NCI-H1694 (cell line): ENCODE measurements at regions not wholly inside any gene's neighbourhood (a gene's known extent, or its start where the extent isn't known, plus 50 kb on each side); places are given as distances from the start of the nearest gene placed in this dataset.
"Not testable (repeated sequence)": the region's sequence is repeated elsewhere in the genome, so short reads cannot be mapped to it uniquely, and the experiment has no call there.

Experiments used
- DNase-seq: peaks from one replicate; lab custom pipeline; 2025; lab: John Stamatoyannopoulos, UW

DNA sequence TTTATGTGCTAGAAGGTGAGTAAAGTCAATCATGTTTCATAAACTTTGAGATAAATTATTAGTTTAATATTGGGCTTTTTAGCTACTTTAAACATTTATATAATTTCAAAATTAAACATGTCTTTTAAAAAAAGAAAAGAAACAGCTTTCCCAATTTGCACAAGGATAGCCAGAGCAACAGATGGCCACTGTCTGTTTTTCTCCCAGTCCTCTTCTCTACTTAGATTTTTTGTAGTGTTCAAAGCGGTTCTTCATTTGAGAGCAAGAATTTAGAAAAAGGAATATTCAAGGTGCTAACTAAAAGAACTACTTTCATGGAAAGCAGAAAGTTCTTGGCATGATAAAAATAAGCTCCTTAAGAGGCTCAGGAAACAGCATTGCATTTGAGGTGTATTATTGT lies 128.3 kb upstream of the MIR17HG start:
- DNase-seq = no peak

DNA sequence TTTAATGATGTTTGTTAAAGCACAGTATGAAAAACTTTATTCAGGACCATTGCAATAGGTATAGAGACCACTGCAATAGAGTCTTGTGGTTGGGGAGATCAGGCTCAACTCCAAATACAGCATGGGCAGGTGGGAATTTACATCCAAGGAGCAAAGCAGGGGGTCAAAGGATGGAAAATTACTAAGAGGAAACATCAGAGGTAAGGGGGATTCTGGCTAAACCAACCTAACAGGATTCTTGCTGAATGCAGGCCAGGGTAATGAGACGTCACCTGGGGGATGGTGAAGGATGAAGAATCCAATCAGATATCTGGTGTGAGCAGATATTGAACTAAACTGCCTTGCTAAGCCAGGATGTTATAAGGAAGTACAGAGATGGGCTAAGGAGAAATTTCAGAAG lies 126.6 kb upstream of the MIR17HG start:
- DNase-seq = no peak

DNA sequence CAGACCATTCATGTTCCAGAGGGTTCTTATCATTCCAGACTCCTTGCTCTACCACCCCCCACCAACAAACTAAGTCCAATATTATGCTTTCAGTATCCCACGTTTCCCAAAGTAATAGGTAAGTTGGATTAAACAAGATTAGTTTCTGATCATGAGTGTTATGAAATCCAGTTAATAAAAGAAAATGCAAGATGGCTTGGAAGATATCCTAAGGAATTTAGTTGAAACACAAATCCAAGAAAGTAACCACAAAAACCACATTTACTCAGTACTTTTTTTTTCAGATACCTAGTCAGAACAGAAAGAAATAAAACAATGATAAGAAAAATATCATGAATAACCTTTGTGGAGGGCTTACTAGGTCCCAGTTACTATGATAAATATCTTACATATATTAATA lies 119.4 kb upstream of the MIR17HG start:
- DNase-seq = no peak

DNA sequence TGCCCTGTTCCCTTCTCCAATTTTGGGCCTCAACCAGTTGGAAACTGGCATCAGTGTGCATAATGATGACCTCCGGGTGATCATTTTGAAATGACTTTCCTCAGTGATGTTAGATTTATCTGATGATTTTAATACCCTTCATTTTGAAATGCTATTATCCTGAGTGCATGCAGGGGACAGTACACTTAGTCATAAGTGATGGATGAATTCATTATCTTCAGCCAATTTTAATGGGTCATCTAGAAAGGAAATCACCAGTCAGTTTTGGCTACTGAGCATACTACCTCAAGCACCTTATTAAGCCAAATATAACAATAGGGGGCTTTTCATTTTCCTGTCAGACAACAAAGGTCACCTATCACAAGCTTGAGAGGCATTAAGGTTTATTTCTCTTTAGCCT lies 118.5 kb upstream of the MIR17HG start:
- no peak for DNase-seq

DNA sequence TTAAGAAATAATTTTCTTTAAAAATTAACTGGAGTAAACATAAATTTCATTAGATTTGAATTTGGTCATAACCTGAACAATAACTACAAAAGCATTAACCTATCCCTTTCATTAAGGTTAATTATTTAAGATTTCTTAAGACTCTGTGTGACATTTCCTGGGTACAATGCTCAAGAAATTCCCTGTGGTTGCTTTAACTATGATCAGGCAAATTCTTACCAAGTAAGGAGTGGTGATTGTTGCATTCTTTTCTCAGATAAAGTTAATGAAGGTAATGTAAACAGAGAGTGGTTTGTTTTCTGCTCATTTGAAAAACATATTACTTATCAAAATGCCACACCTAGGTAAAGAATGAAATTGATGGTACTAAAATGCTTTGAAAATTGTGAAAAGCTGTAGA lies 114.8 kb upstream of the MIR17HG start:
- DNase-seq = no peak

DNA sequence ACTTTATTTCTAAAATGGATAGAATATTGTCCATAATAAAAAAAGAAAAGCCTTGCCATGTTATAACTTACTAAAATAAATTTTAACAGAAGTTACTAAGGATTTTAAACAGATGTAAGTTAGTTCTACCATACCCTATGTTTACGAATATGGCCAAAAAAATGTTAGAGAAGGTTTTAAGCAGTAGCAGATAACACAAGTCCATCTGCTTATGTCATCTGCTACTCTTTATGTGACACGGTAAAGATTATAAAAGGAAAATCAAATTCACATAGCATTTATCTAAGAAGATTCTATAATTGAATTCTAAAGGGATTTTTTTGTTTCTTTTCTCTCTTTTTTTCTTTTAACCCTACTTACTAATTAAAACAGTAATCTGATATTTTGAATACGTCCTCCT lies 114.2 kb upstream of the MIR17HG start:
- DNase-seq = no peak

DNA sequence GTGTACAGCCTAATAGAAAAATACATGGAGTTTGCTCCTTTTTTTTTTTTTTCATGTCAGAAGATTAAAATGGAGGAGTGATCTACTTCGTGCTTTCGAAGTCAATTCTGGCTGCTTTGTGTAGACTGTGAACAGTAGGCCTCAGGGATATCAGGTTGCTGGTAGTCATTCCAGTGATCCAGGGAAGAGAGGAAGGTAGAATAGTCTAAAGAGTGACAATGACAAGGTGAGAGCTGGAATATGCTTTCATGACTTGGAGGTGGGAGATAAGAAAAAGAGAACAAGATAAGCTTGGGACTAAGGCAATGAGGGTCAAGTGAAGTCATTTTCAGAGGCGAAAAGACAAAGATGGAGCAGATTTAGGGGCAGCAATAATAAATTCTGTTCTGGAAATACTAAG lies 111.3 kb upstream of the MIR17HG start:
- DNase-seq = no peak

DNA sequence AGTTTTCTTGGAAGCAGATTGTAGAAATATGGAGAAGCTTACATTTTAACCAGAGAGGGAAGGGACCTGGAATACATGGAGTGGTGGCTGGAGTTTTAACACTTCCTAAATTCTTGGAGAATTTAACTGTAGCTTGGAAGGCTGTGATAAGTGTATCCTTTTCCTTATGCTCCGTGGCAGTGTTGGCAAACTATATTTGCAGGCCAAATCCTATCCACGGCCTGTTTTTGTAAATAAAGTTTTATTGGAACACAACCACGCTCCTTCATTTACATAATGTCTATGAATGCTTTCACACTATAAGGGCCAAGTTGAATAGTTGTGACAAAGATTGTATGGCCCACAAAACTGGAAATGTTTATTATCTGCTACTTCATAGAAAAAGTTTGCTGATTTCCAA lies 110.6 kb upstream of the MIR17HG start:
- DNase-seq = no peak

DNA sequence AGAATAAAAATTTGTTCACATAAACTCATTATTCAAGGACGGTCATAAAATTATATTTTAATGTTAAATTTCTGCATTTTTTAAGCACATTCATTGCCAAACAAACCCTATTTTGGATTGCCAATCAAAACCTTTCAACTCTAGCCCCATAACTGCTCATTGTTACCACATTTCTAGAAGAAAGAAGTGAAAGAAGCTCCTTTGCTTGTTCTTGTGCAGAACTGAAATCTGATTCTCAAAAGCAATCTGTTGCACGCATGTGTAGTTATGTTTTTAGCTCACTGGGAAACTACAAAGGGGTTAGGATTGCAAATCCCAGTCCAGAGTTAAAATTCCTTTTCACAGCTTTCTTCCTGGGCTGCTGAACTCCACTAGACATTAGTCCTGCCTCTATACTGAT lies 109.5 kb upstream of the MIR17HG start:
- DNase-seq = no peak

DNA sequence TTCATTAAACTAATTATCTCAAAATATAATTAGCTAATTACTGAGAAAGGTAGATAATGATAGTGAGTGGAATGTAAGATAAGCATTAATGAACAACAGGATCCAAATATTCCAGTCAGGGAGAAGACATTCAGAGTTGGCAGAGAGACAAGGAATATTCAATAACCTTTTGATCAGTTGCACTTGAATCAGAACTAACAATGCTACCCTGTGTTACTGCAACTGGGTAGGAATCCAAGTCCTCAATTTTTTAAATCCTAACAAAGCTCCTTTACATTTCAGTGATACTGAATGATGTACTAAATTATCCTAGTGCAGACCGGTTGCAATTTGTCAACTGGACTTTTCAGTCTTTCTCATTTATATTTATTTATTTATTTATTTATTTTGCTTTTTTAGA lies 107.1 kb upstream of the MIR17HG start:
- no peak for DNase-seq

DNA sequence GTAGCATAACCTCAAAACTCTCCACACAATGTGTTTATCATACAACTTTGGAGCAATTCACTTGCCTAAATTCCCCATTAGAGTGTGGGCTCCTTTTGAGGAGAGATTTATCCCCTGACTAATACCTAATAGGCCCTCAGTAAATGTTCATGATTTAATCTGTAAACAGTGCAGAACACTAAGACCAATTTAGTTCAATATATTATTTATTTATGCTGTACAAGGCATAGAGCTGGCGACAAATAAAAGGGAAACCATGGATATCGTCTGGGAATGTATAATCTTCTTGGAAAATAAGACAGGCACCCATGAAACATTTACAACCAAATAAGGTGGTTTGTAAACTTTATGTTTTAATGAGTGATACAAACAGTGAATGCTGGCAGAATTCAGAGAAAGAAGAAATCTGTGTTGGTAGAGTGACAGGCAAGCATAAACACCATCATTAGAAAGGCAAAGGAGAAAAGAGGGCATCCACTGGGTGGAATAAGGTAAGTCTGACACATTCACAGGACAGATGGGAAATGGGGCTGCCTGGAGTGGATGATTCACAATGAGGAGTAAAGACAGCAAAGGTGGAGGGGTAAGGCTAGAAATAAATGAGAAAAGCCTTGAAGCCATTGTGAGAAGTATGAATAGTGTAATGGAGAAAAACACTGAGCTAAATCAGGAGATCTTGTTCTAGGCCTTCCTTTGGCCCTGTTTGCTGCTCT lies 106.1 kb upstream of the MIR17HG start:
- DNase-seq = no peak

DNA sequence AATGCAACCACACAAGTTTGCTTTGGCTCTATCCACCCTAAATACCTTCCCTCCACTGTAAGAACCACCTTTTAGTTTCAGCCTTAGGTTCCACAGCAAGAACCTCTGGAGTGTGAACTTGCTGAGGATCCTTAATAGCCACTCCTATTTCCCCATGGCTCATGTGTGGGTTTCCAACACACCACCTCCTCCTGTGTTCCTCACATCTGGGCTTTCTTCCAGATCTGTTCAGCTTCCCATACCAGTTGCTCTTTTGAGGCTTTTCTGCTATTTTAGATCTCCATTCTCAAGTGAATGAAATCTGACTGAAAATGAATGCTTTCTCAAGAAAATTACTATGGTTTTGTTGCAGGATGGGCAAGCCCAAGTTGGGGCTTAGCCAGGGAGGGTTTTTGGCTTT lies 104.8 kb upstream of the MIR17HG start:
- no peak for DNase-seq

DNA sequence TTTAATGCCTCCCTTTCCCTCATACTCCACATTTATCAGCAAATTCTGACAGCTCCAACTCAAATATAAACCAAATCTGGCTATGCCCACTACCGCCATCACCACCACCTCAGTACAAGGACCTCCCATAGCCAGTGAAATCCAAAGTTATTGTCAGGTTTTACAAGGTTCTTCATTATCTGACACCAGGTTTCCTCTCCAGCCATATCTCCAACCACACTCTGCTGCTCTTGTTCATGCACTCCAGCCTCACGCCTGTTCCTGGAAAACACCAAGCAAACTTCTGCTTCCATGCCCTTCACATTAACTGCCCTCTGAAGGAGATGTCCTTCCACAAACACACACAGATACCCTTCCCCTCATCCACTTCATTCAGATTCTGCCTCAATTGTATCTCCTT lies 102.2 kb upstream of the MIR17HG start:
- DNase-seq = no peak

DNA sequence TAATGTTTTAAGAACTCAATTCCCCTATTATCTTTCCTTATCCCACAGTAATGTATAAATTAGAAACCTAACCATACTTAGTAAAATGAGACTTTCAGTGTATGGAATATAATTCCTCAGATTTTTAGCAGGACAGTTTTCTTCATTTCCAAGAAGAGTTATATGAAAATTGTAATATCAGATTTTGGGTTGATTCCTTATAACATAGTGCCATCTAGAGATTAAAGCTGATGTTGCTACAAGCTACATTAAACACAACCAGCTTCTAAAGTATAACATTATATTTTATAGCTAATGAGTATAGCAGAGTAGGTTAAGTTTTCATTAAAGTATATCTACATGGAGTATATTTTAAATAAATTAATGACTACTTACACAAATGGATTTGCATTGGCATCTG lies 99.7 kb upstream of the MIR17HG start:
- DNase-seq = no peak

DNA sequence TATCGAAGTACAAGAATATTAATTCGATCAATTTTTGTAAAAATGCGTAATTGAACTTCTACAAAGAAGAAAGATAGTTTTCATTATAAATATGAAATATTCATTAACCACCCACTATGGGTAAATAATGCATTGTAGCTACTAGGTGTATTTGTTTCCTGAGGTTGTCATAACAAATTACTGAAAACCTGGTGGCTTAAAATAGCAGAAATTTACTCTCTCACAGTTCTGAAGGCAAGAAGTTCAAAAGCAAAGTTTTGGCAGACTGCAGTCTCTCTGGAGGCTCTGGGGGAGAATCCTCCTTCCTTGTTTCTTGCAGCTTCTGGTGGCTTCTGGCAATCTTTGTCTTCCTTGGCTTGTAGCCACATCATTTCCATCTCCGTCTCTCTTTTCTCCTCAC lies 99.2 kb upstream of the MIR17HG start:
- DNase-seq = no peak

DNA sequence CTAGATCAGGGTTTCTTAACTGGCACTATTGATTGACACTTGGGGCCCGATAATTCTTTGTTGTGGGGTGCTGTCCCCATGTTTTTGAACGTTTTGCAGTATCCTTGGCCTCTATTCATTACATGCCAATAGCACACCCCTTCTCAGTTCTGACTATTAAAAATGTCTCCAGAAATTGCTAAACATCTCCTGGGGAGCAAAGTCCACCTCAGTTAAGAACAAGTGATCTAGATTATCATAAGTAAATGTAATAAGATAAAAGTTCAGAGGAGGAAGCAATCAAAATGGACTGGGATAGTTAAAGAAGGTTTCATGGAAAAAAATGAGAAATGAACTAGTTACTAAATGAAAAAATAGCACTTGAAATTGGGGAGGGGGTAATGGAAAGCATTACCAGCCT lies 98.1 kb upstream of the MIR17HG start:
- no peak for DNase-seq

DNA sequence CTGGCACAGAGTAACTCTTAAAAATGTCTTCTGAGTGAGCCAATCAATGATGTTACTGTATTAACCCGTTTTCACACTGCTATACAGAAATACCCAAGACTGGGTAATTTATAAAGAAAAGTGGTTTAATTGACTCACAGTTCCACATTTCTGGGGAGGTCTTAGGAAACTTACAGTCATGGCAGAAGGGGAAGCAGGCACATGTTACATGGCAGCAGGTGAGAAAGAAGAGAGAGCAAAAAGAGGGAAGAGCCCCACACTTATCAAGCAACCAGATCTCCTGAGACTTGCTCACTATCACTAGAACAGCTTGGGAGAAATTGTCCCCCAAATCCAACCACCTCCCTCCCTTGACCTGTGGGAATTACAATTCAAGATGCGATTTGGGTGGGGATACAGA lies 97.6 kb upstream of the MIR17HG start:
- DNase-seq = no peak

DNA sequence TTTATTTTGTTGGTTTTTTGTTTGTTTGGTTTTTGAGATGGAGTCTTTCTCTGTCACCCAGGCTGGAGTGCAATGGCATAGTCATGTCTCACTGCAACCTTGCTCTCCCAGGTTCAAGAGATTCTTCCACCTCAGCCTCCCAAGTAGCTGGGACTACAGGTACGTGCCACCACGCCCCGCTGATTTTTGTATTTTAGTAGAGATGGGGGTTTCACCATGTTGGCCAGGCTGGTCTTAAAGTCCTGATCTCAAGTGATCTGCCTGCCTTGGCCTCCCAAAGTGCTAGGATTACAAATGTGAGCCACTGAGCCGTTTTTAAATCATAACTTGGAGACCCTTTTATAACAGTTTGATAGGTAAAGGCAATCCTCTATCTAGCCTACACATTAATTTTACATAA lies 95.9 kb upstream of the MIR17HG start:
- DNase-seq = not testable (repeated sequence)

DNA sequence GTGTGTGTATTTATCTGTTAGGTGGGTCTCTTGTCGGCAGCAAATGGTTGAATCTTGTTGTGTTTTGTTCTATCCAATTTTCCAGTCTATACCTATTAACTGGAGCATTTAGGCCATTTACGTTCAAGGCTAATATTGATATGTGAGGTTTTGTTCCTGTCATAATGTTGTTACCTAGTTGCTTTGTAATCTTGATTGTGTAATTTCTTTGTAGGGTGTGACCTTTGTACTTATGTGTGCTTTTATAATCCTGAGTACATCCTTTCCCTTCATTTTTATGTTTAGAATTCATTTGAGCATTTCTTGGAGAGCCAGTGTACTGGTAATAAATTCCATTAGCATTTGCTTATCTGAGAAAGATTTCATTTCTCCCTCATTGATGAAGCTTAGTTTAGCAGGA lies 83.0 kb upstream of the MIR17HG start:
- no peak for DNase-seq

DNA sequence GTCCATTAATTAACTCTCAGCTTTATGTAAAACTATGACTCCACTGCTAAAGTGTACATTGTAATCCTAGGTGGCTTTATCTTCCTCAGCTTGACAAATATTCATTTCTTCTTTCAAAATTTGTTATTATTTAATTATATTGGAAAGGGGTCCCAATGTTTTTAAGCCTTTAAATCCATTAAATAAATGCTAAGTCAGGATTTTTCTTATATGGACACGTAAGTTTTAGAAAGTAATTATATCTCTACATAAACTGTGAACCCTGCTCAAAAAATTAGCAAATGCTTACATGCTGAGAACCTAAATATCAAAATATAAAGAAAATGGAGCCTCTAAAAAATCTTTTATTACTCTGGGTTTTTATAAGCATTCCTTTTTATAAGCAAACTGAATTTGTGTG lies 78.2 kb upstream of the MIR17HG start:
- DNase-seq = no peak

DNA sequence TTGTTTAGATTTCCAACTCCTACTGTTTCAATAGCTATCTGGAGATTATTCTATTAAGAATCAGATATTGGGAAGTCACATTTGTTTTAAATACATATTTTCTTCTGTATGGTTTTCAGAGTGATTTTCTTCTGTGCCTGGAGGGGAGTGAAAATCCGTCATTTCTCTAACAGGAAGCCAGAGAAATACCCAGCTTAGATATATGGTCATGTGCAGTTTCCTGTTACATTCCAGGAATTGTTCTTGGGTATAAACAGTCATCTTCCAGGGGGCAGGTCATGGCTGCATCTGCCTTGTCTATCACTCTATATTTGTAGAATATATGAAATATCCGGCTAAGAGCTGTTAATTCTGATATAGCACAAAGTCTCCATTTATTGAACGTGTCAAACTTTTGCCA lies 77.5 kb upstream of the MIR17HG start:
- no peak for DNase-seq

DNA sequence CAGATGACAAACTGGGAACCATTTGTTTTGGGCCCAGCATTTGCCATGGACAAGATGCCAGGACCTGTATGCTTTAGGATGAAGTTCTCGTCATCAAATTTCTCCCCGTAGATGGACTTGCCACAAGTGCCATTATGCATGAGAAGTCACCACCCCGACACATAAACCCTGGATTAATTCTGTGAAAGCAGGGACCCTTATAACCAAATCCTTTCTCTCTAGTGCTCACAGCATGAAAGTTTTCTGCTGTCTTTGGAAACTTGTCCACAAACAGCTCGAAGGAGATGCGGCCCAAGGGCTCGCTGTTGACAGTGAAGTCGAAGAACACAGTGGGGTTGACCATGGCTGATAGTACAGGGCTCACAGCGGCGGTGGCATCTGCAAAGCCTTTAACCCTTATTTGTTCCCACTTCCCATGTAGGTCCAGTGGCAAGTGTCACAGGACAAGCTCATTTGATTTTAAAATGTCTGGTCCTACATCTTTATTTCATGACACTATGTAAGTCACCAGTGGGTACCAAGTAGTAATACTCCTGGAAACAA lies 75.2 kb upstream of the MIR17HG start:
- no peak for DNase-seq

DNA sequence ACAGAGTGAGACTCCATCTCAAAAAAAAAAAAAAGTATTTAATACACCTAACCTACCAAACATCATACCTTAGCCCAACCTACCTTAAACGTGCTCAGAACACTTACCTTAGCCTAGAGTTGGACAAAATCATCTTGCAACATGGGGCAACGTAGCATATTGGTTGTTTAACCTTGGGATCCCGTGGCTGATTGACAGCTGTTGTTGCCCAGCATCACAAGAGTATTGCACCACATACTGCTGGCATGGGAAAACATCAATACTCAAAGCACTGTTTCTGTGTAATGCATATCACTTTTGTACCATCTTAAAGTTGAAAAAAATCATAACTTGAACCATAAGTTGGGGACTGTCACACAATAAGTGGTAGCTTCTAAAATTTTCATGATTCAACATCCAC lies 73.8 kb upstream of the MIR17HG start:
- no peak for DNase-seq

DNA sequence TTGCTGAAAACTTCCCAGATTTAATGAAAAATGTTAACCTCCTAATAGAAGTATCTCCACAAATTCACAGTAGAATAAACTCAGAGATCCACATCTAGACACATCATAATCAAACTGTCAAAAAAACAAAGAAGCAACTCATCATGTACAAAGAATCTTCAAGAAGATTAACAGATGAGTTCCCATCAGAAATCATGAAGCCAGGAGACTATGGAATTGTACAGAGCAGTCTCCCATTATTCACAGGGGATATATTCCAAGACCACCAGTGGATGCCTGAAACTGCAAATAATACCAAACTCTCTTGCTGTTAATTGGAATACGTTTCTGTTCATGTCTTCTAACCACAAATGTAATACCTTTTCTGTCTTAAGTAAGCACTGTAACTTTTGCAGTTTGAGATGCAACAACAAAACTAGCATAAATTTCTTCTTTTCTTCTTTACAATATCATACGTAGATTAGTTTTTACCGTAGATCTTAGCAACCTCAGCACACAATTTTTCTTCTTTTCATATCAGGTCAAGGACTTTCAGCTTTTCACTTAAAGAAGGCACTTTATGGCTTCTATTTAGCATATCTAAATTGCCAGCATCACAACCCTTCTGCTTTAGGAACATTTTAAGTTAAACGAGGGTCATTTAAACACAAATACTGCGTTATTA lies 70.3 kb upstream of the MIR17HG start:
- no peak for DNase-seq
